ENCODE measurements at regions not wholly inside any gene's neighbourhood (a gene's known extent, or its start where the extent isn't known, plus 50 kb on each side); places are given as distances from the start of the nearest gene placed in this dataset.

DNA sequence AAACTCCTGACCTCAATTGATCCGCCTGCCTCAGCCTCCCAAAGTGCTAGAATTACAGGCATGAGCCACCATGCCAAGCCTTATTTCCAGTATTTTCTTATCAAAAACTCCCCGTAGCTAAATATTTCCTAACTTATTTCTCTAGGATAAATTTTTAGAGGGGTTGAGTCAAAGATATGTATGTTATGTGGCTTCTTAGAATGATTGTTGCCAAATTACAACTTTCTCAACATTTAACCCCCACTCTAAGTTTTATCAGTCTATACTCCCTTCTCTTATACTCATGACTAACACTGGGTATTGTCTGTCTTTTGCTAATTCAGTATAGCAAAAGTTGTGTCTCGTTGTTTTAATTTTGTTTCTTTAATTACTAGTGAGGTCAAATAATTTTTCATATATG, 187.7 kb upstream of the LNX1 start:
- intact Hi-C loops (cut with DNase I; ENCODE audit: low total_unique reads) = no loop called here
- DNase-seq (ENCODE audit: low spot score in 2 of 2) = no peak
- H3K4me3 ChIP-seq (ENCODE audit: low read depth, poor library complexity, severe bottlenecking) = no peak overlapping the region
- 87 to 90% methylated on average over 3 of the region's 3 CpGs for WGBS, 2 donors
- no peak for TF ChIP-seq POLR2A (IDR thresholded peaks at IDR 0.05)
- TF ChIP-seq, protein P1, sequence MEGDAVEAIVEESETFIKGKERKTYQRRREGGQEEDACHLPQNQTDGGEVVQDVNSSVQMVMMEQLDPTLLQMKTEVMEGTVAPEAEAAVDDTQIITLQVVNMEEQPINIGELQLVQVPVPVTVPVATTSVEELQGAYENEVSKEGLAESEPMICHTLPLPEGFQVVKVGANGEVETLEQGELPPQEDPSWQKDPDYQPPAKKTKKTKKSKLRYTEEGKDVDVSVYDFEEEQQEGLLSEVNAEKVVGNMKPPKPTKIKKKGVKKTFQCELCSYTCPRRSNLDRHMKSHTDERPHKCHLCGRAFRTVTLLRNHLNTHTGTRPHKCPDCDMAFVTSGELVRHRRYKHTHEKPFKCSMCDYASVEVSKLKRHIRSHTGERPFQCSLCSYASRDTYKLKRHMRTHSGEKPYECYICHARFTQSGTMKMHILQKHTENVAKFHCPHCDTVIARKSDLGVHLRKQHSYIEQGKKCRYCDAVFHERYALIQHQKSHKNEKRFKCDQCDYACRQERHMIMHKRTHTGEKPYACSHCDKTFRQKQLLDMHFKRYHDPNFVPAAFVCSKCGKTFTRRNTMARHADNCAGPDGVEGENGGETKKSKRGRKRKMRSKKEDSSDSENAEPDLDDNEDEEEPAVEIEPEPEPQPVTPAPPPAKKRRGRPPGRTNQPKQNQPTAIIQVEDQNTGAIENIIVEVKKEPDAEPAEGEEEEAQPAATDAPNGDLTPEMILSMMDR (IDR thresholded peaks at IDR 0.05) = no peak

DNA sequence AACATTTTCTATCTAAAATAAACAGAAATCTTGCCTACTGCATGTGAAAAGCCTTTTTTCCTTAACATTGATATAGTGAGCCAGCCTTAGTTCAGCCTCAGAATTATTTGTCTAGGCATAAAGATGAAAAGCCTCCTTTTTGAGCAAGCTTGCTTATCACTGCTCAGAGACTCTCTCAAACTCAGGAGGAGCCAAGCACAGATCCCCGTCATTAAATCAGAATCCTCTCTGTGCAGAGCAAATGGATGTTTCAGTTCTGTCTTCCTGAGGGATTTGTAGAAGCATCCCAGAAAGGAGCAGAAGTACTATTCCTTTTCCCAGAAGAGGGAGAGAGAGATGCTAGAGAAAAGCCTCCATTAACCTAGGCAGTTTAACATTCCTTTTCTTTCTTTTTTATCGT, 186.9 kb upstream of the LNX1 start:
- intact Hi-C loops (cut with DNase I; ENCODE audit: low total_unique reads) = no loop called here

DNA sequence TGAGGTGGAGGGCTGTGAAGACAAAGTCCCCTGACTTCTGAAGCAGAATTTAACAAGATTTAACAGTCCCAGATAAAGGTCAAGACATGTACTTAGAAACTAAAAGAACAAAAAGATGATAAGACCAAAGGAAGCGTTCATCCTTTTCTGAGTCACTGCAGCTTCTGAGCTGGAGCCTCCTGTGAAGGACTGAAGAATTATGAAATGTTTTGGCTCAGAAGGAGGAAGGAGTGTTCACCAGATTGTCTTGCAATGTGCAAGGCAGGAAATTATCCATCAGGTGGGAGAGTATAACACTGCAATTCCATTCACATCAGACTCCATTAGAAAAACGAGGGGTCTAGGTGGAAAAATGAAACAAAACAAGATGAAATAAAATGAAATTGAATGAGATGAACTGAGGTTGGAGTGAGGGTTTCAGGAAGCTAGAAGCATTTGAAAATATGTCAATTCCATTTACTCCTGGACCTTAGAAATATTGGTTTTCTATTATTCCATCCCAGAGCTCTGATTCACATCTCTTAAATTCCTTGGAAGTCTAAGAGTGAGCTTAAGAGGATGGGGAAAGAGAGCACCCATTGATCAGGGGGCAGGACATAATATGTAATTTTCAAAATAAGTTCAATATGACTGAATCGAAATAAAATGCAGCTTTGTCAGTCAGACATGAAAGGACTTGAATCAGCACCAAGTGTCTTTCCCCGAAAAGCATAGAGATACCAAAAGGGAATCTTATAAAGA, 186.1 kb upstream of the LNX1 start:
- no peak overlapping the region for H3K4me3 ChIP-seq (ENCODE audit: low read depth, poor library complexity, severe bottlenecking)
- TF ChIP-seq, protein P1 (IDR thresholded peaks at IDR 0.05) = no peak
- TF ChIP-seq POLR2A (IDR thresholded peaks at IDR 0.05) = no peak
- 25 to 26% methylated on average over 4 of the region's 4 CpGs for whole genome bisulfite sequencing, 2 donors
- DNase-seq (ENCODE audit: low spot score in 2 of 2) = no peak
- intact Hi-C loops (cut with DNase I; ENCODE audit: low total_unique reads) = no loop called here

More for the DNA sequence above, 186.9 kb upstream of the LNX1 start:
- WGBS, 2 donors = 75 to 76% methylated on average over 2 of the region's 2 CpGs
- no peak for DNase-seq (ENCODE audit: low spot score in 2 of 2)
- no peak overlapping the region for H3K4me3 ChIP-seq (ENCODE audit: low read depth, poor library complexity, severe bottlenecking)
- no peak for TF ChIP-seq POLR2A (IDR thresholded peaks at IDR 0.05)
- TF ChIP-seq, protein P1 (IDR thresholded peaks at IDR 0.05) = no peak

DNA sequence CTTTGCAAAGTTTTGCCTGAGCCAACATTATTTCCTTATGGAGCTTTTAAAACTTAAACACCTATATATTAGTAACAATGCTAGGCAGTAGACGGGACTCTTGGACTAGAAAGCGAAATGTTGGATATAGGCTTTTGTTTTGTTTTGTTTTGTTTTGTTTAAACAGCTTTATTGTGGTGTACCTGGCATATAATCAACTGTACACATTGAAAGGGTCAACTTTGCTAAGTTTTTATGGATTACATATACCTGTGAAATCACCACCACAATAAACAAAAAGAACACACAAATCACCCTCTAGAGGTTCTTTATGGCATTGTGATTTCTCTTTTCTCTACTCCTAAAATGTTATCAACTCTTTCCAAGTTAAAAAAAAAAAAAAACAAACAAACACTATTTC, 184.9 kb upstream of the LNX1 start:
- no peak for DNase-seq (ENCODE audit: low spot score in 2 of 2)
- WGBS, 2 donors = 90 to 92% methylated on average over 2 of the region's 2 CpGs
- TF ChIP-seq POLR2A (IDR thresholded peaks at IDR 0.05) = no peak
- TF ChIP-seq, protein P1 (IDR thresholded peaks at IDR 0.05) = no peak
- intact Hi-C loops (cut with DNase I; ENCODE audit: low total_unique reads) = no loop called here
- no peak overlapping the region for H3K4me3 ChIP-seq (ENCODE audit: low read depth, poor library complexity, severe bottlenecking)

DNA sequence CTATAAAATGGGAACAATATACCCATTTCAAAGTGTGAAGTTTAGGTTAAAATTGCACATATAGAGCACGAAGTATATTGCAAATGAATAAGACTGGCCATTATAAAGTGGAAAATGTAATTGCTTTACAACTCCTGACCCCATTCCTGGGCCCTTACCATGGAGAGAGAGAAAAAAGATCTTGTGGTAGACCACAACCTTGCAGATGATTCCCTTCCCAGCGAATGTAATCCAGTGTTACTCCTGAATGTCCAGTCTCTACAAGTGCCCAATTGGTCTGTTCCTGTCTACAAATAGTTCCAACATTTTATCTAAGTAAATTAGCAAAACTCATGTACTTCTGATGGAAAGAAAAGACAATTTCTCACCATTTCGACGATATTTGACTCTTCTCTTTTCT, 184.1 kb upstream of the LNX1 start:
- TF ChIP-seq POLR2A (IDR thresholded peaks at IDR 0.05) = no peak
- TF ChIP-seq, protein P1 (IDR thresholded peaks at IDR 0.05) = no peak
- H3K4me3 ChIP-seq (ENCODE audit: low read depth, poor library complexity, severe bottlenecking) = no peak overlapping the region
- intact Hi-C loops (cut with DNase I; ENCODE audit: low total_unique reads) = no loop called here
- no peak for DNase-seq (ENCODE audit: low spot score in 2 of 2)
- 91 to 94% methylated on average over 4 of the region's 4 CpGs for WGBS, 2 donors

DNA sequence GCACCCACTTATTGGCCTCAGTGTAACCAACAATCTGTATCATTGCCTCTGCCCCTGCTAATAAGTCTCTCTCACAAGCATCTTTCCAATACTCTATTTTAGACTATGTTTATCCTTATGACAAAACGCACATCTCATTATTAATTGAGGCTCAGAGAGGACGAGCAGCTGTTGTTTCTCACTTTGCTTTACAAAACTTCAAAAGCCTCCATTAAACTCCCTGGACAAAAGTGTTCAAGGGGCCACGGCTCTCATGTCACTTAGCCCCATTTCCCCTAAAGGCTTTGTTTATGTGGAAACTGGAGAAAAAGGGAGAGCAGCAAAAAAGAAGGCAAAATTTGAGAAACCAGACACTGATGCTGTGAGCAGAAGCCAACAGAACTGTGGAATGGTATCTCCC, 180.0 kb upstream of the LNX1 start:
- TF ChIP-seq POLR2A (IDR thresholded peaks at IDR 0.05) = no peak
- TF ChIP-seq, protein P1 (IDR thresholded peaks at IDR 0.05) = no peak
- H3K4me3 ChIP-seq (ENCODE audit: low read depth, poor library complexity, severe bottlenecking) = no peak overlapping the region
- 63 to 76% methylated on average over 3 of the region's 3 CpGs for WGBS, 2 donors
- no peak for DNase-seq (ENCODE audit: low spot score in 2 of 2)
- intact Hi-C loops (cut with DNase I; ENCODE audit: low total_unique reads) = no loop called here

All from lower leg skin (tissue), 4 donors.